Neural crest cell (in vitro differentiated cells): ENCODE measurements at regions not wholly inside any gene's neighbourhood (a gene's known extent, or its start where the extent isn't known, plus 50 kb on each side); places are given as distances from the start of the nearest gene placed in this dataset.

Source experiments
- DNase-seq: peaks from one replicate; pipeline ENCODE4 v3.0.0; 2021; ENCODE audit warnings: low read depth, mixed read lengths, low spot score
- H3K27ac Mint-ChIP-seq: one replicate; pipeline ENCODE4 v1.8.0; 2021; ENCODE audit warnings: mild to moderate bottlenecking, mixed read lengths; ENCODE audit not compliant: unreplicated experiment
- H3K27me3 Mint-ChIP-seq: 2 replicates; pipeline ENCODE4 v1.8.0; 2021; ENCODE audit warnings: low read depth, mild to moderate bottlenecking, mixed read lengths
- H3K36me3 Mint-ChIP-seq: 2 replicates; pipeline ENCODE4 v1.8.0; 2021; ENCODE audit warnings: low read depth, mild to moderate bottlenecking, mixed read lengths
- H3K4me1 Mint-ChIP-seq: 2 replicates; pipeline ENCODE4 v1.8.0; 2021; ENCODE audit warnings: mixed read lengths
- H3K4me3 Mint-ChIP-seq: one replicate; pipeline ENCODE4 v1.8.0; 2021; ENCODE audit warnings: mild to moderate bottlenecking, mixed read lengths
- H3K9me3 Mint-ChIP-seq: 2 replicates; pipeline ENCODE4 v1.8.0; 2021; ENCODE audit warnings: mixed read lengths
- TF ChIP-seq, protein P1 (sequence below): fragments of 200-600 bp; sonication (generic); conservative IDR thresholded peaks from 2 replicates; pipeline ENCODE4 v1.5.0; 2021; ENCODE audit warnings: antibody characterized with exemption, mild to moderate bottlenecking

DNA sequence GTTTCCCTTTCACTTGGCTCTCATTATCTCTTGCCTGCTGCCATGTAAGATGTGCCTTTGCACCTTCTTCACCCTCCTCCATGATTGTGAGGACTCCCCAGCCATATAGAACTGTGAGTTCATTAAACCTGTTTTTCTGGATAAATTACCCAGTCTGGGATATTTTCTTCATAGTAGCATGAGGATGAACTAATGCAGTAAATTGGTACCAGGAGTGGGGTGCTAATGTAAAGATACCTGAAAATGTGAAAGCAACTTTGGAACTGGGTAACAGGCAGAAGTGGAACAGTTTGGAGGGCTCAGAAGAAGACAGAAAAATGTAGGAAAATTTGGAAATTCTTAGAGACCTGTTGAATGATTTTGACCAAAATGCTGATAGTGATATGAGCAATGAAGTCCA lies 487.4 kb downstream of the LMO7 start:
- H3K4me1 Mint-ChIP-seq = no peaks in the 10 kb centered on the region
- no peak for DNase-seq
- no peak overlapping the region for H3K4me3 Mint-ChIP-seq

DNA sequence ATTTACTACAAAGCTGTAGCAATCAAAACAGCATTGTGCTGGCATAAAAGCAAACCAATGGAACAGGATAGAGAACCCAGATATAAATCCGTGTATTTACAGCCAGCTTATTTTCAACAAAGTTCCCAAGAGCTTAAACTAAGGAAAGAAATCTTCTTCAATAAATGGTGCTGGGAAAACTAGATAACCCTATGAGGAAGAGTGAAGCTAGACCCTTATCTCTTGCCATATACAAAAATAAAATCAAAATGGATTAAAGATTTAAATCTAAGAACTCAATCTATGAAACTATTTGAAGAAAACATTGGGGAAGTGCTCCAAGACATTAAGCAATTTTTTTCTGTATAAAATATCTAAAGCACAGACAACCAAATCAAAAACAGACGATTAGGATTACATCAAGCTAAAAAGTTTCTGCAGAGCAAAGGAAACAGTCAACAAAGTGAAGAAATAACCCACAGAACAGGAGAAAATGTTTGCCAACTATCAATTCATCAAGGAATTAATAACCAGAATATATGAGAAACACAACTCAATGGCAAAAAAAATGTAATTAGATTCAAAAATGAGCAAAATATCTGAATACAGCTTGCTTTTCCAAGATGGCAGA lies 480.7 kb downstream of the LMO7 start:
- TF ChIP-seq, protein P1, sequence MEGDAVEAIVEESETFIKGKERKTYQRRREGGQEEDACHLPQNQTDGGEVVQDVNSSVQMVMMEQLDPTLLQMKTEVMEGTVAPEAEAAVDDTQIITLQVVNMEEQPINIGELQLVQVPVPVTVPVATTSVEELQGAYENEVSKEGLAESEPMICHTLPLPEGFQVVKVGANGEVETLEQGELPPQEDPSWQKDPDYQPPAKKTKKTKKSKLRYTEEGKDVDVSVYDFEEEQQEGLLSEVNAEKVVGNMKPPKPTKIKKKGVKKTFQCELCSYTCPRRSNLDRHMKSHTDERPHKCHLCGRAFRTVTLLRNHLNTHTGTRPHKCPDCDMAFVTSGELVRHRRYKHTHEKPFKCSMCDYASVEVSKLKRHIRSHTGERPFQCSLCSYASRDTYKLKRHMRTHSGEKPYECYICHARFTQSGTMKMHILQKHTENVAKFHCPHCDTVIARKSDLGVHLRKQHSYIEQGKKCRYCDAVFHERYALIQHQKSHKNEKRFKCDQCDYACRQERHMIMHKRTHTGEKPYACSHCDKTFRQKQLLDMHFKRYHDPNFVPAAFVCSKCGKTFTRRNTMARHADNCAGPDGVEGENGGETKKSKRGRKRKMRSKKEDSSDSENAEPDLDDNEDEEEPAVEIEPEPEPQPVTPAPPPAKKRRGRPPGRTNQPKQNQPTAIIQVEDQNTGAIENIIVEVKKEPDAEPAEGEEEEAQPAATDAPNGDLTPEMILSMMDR = no peak
- H3K27ac Mint-ChIP-seq = no peak overlapping the region
- DNase-seq = no peak
- H3K4me3 Mint-ChIP-seq = no peak overlapping the region
- H3K9me3 Mint-ChIP-seq = peaks cover 7% of the 10 kb centered on the region
- H3K27me3 Mint-ChIP-seq = no peaks in the 10 kb centered on the region
- no peaks in the 10 kb centered on the region for H3K4me1 Mint-ChIP-seq
- H3K36me3 Mint-ChIP-seq = no peaks in the 10 kb centered on the region

More for the DNA sequence above, 487.4 kb downstream of the LMO7 start:
- peaks cover 3% of the 10 kb centered on the region for H3K36me3 Mint-ChIP-seq
- no peak overlapping the region for H3K27ac Mint-ChIP-seq
- TF ChIP-seq, protein P1 = no peak
- no peaks in the 10 kb centered on the region for H3K27me3 Mint-ChIP-seq
- H3K9me3 Mint-ChIP-seq = peaks cover 10% of the 10 kb centered on the region

DNA sequence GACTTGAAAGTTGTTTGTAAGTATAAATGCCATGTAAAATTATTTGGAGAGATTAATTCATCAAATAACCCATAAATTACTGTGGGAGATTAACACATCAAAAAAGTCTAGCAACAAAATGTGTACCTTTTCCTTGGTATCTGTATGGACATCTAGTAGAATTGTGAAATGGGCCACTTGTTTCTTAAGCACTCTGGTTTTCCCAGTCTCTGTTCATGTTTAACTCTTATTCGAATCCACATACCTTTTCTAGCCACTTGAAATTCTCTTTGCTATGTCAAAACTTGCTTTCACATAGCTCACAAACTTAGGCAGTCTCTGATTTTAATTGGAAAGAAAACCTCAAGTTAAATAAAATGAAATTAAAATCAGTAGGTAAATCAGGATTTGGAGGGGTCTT lies 470.6 kb downstream of the LMO7 start:
- Mint-ChIP-seq H3K36me3 (no peaks in the 10 kb centered on the region), H3K4me3 (no peak overlapping the region), H3K27me3 (no peaks in the 10 kb centered on the region), H3K27ac (no peak overlapping the region), H3K4me1 (no peaks in the 10 kb centered on the region), H3K9me3 (peaks cover 13% of the 10 kb centered on the region)
- TF ChIP-seq, protein P1 = no peak
- DNase-seq = no peak

DNA sequence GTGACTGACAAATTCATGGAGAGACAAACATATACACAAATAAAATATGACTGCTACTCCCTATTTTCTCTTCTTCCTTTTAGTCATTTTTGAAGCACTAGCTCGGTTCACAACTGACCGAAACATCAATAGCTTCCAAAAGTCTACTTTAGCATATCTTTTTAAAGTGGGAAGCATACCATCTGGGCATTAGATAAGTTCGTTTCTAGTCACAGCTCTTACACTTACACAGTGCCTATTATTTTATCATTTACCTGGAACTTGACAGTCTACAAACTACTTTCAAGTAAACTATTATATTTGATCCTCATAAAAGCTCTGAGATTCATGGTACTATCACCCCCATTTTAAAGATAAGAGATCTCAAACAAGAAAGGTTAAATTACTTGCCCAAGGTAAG lies 458.5 kb downstream of the LMO7 start:
- Mint-ChIP-seq H3K9me3 (no peaks in the 10 kb centered on the region), H3K4me1 (no peaks in the 10 kb centered on the region), H3K36me3 (no peaks in the 10 kb centered on the region), H3K27ac (no peak overlapping the region), H3K4me3 (no peak overlapping the region), H3K27me3 (no peaks in the 10 kb centered on the region)
- TF ChIP-seq, protein P1 = no peak
- no peak for DNase-seq

DNA sequence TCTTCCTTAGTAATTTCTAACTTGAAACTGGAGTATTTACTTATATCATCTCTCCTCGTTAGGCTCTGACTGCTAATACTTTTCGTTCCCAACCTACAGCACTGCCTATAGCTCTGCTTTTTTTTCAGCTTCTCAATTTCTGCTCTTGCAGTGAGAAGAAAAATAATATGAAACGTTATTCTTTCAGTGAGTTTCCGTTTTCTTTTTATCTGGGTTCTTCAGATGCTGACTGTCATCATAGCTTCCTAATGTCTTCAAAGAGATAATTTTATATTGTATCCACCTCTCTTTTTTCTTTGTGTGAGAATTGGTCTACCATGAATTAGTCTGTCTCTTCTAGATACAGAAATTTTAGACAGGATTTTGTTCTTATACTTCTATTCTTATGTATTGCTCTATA lies 454.9 kb downstream of the LMO7 start:
- H3K4me3 Mint-ChIP-seq = no peak overlapping the region
- no peaks in the 10 kb centered on the region for H3K4me1 Mint-ChIP-seq
- H3K9me3 Mint-ChIP-seq = peaks cover 5% of the 10 kb centered on the region
- H3K27ac Mint-ChIP-seq = no peak overlapping the region
- H3K27me3 Mint-ChIP-seq = no peaks in the 10 kb centered on the region
- TF ChIP-seq, protein P1 = no peak
- DNase-seq = no peak
- H3K36me3 Mint-ChIP-seq = peaks cover 6% of the 10 kb centered on the region

DNA sequence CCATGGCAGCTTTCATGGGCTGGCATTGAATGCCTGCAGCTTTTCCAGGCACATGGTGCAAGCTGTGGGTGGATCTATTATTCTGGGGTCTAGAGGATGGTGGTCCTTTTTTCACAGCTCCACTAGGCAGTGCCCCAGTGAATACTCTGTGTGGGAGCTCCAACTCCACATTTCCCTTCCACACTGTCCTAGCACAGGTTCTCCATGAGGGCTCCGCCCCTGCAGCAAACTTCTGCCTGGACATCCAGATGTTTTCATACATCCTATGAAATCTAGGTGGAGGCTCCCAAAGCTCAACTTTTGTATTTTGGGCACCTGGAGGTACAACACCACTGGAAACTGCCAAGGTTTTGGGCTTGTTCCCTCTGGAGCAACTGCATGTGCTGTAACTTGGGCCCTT lies 450.6 kb downstream of the LMO7 start:
- Mint-ChIP-seq H3K4me3 (no peak overlapping the region), H3K27ac (no peak overlapping the region), H3K36me3 (peaks cover 6% of the 10 kb centered on the region), H3K4me1 (no peaks in the 10 kb centered on the region), H3K9me3 (peaks cover 5% of the 10 kb centered on the region), H3K27me3 (no peaks in the 10 kb centered on the region)
- DNase-seq = no peak
- TF ChIP-seq, protein P1 = no peak
